ENCODE measurements at regions not wholly inside any gene's neighbourhood (a gene's known extent, or its start where the extent isn't known, plus 50 kb on each side); places are given as distances from the start of the nearest gene placed in this dataset.
A peak's percentile ranks its signal among the peaks of the same experiment; 100 is the strongest.

- H3K79me2 ChIP-seq (ENCODE audit: control insufficient read depth, insufficient read depth, low read length), result no peaks in the 10 kb centered on the region
- TF ChIP-seq, protein P1, sequence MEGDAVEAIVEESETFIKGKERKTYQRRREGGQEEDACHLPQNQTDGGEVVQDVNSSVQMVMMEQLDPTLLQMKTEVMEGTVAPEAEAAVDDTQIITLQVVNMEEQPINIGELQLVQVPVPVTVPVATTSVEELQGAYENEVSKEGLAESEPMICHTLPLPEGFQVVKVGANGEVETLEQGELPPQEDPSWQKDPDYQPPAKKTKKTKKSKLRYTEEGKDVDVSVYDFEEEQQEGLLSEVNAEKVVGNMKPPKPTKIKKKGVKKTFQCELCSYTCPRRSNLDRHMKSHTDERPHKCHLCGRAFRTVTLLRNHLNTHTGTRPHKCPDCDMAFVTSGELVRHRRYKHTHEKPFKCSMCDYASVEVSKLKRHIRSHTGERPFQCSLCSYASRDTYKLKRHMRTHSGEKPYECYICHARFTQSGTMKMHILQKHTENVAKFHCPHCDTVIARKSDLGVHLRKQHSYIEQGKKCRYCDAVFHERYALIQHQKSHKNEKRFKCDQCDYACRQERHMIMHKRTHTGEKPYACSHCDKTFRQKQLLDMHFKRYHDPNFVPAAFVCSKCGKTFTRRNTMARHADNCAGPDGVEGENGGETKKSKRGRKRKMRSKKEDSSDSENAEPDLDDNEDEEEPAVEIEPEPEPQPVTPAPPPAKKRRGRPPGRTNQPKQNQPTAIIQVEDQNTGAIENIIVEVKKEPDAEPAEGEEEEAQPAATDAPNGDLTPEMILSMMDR (optimal IDR thresholded peaks at IDR 0.05 in 1 of 3, IDR thresholded peaks at IDR 0.05 in 1 of 3, conservative IDR thresholded peaks at IDR 0.05 in 1 of 3; ENCODE audit: extremely low read depth in 1 of 3, insufficient read depth in 2 of 3, low read length in 3 of 3), result peak; percentile 20 to 52 (median 23)
- no peak for TF ChIP-seq EZH2 (IDR thresholded peaks at IDR 0.05; ENCODE audit: low read length)
- H3K9me3 ChIP-seq (ENCODE audit: control insufficient read depth, low read depth, low read length), result no peaks in the 10 kb centered on the region
- no peaks in the 10 kb centered on the region for H3K27me3 ChIP-seq (ENCODE audit: control insufficient read depth, extremely low read depth, insufficient read depth, low read length)
- H2AFZ ChIP-seq (ENCODE audit: control insufficient read depth, low read length), result no peak overlapping the region
- FAIRE-seq (no peak), DNase-seq (ENCODE audit: low read depth, low spot score) (no peak)
- no peaks in the 10 kb centered on the region for H3K36me3 ChIP-seq (ENCODE audit: control insufficient read depth in 2 of 2, extremely low read depth in 1 of 2, insufficient read depth in 2 of 2, low read length in 2 of 2)
- H3K27ac ChIP-seq (ENCODE audit: control insufficient read depth, insufficient read depth, low read length), result no peak overlapping the region
- H3K9me1 ChIP-seq (ENCODE audit: control insufficient read depth, extremely low read depth, insufficient read depth, low read length), result no peaks in the 10 kb centered on the region
- dilution Hi-C loops (cut with MboI; ENCODE audit: extremely low pct_ligation_motif_present, low sequenced_read_pairs), result no loop called here
- no peak overlapping the region for H3K9ac ChIP-seq (ENCODE audit: control insufficient read depth, extremely low read depth, insufficient read depth, low read length)
- no peak overlapping the region for H3K4me2 ChIP-seq (ENCODE audit: control insufficient read depth, extremely low read depth, insufficient read depth, low read depth, low read length)
- H3K4me3 ChIP-seq (ENCODE audit: control insufficient read depth in 2 of 3, extremely low read depth in 1 of 3, insufficient read depth in 2 of 3, low read depth in 1 of 3, low read length in 3 of 3), result no peak overlapping the region
- no peaks in the 10 kb centered on the region for H4K20me1 ChIP-seq (ENCODE audit: control insufficient read depth, extremely low read depth, insufficient read depth, low read length)
- no peaks in the 10 kb centered on the region for H3K4me1 ChIP-seq (ENCODE audit: control insufficient read depth, extremely low read depth, insufficient read depth, low read length)
Measured at GRCh38 chr20:19073584-19074218, 138.7 kb upstream of the SLC24A3 start.

DNA sequence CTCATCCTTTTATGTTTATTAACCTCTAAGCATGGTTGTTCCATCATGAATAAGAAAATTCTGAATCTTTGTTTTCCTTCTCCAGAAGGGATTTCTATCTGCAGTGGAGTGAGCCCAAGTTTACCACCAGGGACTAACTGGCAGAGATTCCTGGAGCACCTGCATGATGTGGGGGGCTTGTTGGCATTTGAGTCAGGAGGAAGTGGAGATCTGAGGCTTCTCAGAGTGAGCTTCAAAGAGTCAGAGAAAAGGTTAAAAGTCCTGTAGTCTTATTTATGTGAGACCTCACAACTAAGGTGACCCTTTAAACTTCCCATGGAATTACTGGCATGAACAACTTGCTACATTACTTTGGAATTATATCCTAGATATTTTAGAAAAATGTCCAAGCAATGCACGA lies 138.1 kb upstream of the SLC24A3 start:
- Histone ChIP-seq H3K4me2 (ENCODE audit: control insufficient read depth, extremely low read depth, insufficient read depth, low read depth, low read length) (no peak overlapping the region), H3K27me3 (ENCODE audit: control insufficient read depth, extremely low read depth, insufficient read depth, low read length) (no peaks in the 10 kb centered on the region), H3K4me3 (ENCODE audit: control insufficient read depth in 2 of 3, extremely low read depth in 1 of 3, insufficient read depth in 2 of 3, low read depth in 1 of 3, low read length in 3 of 3) (no peak overlapping the region), H3K27ac (ENCODE audit: control insufficient read depth, insufficient read depth, low read length) (no peak overlapping the region), H3K4me1 (ENCODE audit: control insufficient read depth, extremely low read depth, insufficient read depth, low read length) (no peaks in the 10 kb centered on the region), H3K79me2 (ENCODE audit: control insufficient read depth, insufficient read depth, low read length) (no peaks in the 10 kb centered on the region), H3K9ac (ENCODE audit: control insufficient read depth, extremely low read depth, insufficient read depth, low read length) (no peak overlapping the region), H2AFZ (ENCODE audit: control insufficient read depth, low read length) (no peak overlapping the region), H3K36me3 (ENCODE audit: control insufficient read depth in 2 of 2, extremely low read depth in 1 of 2, insufficient read depth in 2 of 2, low read length in 2 of 2) (no peaks in the 10 kb centered on the region), H4K20me1 (ENCODE audit: control insufficient read depth, extremely low read depth, insufficient read depth, low read length) (no peaks in the 10 kb centered on the region), H3K9me3 (ENCODE audit: control insufficient read depth, low read depth, low read length) (no peaks in the 10 kb centered on the region), H3K9me1 (ENCODE audit: control insufficient read depth, extremely low read depth, insufficient read depth, low read length) (no peaks in the 10 kb centered on the region)
- FAIRE-seq (no peak), DNase-seq (ENCODE audit: low read depth, low spot score) (no peak)
- dilution Hi-C loops (cut with MboI; ENCODE audit: extremely low pct_ligation_motif_present, low sequenced_read_pairs), result no loop called here
- no peak for TF ChIP-seq EZH2 (IDR thresholded peaks at IDR 0.05; ENCODE audit: low read length)
- TF ChIP-seq, protein P1 (optimal IDR thresholded peaks at IDR 0.05 in 1 of 3, IDR thresholded peaks at IDR 0.05 in 1 of 3, conservative IDR thresholded peaks at IDR 0.05 in 1 of 3; ENCODE audit: extremely low read depth in 1 of 3, insufficient read depth in 2 of 3, low read length in 3 of 3), result no peak
